ENCODE measurements at regions not wholly inside any gene's neighbourhood (a gene's known extent, or its start where the extent isn't known, plus 50 kb on each side); places are given as distances from the start of the nearest gene placed in this dataset.

- TF ChIP-seq CTCF (IDR thresholded peaks at IDR 0.05) = no peak
- ATAC-seq (ENCODE audit: poor library complexity) (no peak), DNase-seq (no peak)
- CTCF ChIA-PET = no interaction called here
- no peaks in the 10 kb centered on the region for H3K27me3 Mint-ChIP-seq
- Histone ChIP-seq H3K27ac (ENCODE audit: low read depth in 1 of 2, low read length in 2 of 2) (no peak overlapping the region), H3K36me3 (ENCODE audit: insufficient read depth, low read length) (no peaks in the 10 kb centered on the region), H3K4me1 (ENCODE audit: insufficient read depth, low read length) (no peaks in the 10 kb centered on the region), H3K4me3 (ENCODE audit: low read length) (no peak overlapping the region), H3K27me3 (ENCODE audit: control insufficient read depth in 1 of 2, insufficient read depth in 2 of 2, low read length in 2 of 2) (no peaks in the 10 kb centered on the region), H3K9me3 (ENCODE audit: control insufficient read depth in 1 of 2, insufficient read depth in 1 of 2, low read length in 2 of 2) (no peaks in the 10 kb centered on the region)
- no peak overlapping the region for H3K4me3 Mint-ChIP-seq
- no peaks in the 10 kb centered on the region for H3K36me3 Mint-ChIP-seq (ENCODE audit: low read depth)
- no peaks in the 10 kb centered on the region for H3K9me3 Mint-ChIP-seq
- no peaks in the 10 kb centered on the region for H3K4me1 Mint-ChIP-seq (ENCODE audit: low read depth)
- no peak overlapping the region for H3K27ac Mint-ChIP-seq
- POLR2A ChIA-PET = no interaction called here
- intact Hi-C loops (cut with DNase I, micrococcal nuclease) = no loop called here
These were observed 318.3 kb downstream of the NDFIP2 start for GRCh38 chr13:79799059-79799867.

- Histone ChIP-seq H3K27me3 (ENCODE audit: control insufficient read depth in 1 of 2, insufficient read depth in 2 of 2, low read length in 2 of 2) (no peaks in the 10 kb centered on the region), H3K4me1 (ENCODE audit: insufficient read depth, low read length) (no peaks in the 10 kb centered on the region), H3K27ac (ENCODE audit: low read depth in 1 of 2, low read length in 2 of 2) (no peak overlapping the region), H3K9me3 (ENCODE audit: control insufficient read depth in 1 of 2, insufficient read depth in 1 of 2, low read length in 2 of 2) (peaks cover 0 to 7% of the 10 kb centered on the region in 2 experiments), H3K36me3 (ENCODE audit: insufficient read depth, low read length) (no peaks in the 10 kb centered on the region), H3K4me3 (ENCODE audit: low read length) (no peak overlapping the region)
- no peak for TF ChIP-seq CTCF (IDR thresholded peaks at IDR 0.05)
- DNase-seq = no peak
- no peak for ATAC-seq (ENCODE audit: poor library complexity)
- intact Hi-C loops (cut with DNase I, micrococcal nuclease) = no loop called here
- no peaks in the 10 kb centered on the region for H3K27me3 Mint-ChIP-seq
- no peak overlapping the region for H3K4me3 Mint-ChIP-seq
- CTCF ChIA-PET = no interaction called here
- POLR2A ChIA-PET = no interaction called here
- H3K4me1 Mint-ChIP-seq (ENCODE audit: low read depth) = no peaks in the 10 kb centered on the region
- no peaks in the 10 kb centered on the region for H3K36me3 Mint-ChIP-seq (ENCODE audit: low read depth)
- H3K27ac Mint-ChIP-seq = no peak overlapping the region
- no peaks in the 10 kb centered on the region for H3K9me3 Mint-ChIP-seq
These were observed 315.2 kb downstream of the NDFIP2 start for GRCh38 chr13:79796136-79796535.

GRCh38 chr13:79794931-79795330 lies 314.0 kb downstream of the NDFIP2 start:
- peaks cover 0 to 16% of the 10 kb centered on the region in 2 experiments for H3K9me3 ChIP-seq (ENCODE audit: control insufficient read depth in 1 of 2, insufficient read depth in 1 of 2, low read length in 2 of 2)
- H3K36me3 Mint-ChIP-seq (ENCODE audit: low read depth) = no peaks in the 10 kb centered on the region
- H3K4me1 ChIP-seq (ENCODE audit: insufficient read depth, low read length) = no peaks in the 10 kb centered on the region
- no peaks in the 10 kb centered on the region for H3K9me3 Mint-ChIP-seq
- TF ChIP-seq CTCF (IDR thresholded peaks at IDR 0.05) = no peak
- no peaks in the 10 kb centered on the region for H3K27me3 ChIP-seq (ENCODE audit: control insufficient read depth in 1 of 2, insufficient read depth in 2 of 2, low read length in 2 of 2)
- CTCF ChIA-PET = no interaction called here
- H3K4me3 ChIP-seq (ENCODE audit: low read length) = no peak overlapping the region
- H3K4me1 Mint-ChIP-seq (ENCODE audit: low read depth) = no peaks in the 10 kb centered on the region
- no peaks in the 10 kb centered on the region for H3K36me3 ChIP-seq (ENCODE audit: insufficient read depth, low read length)
- no peaks in the 10 kb centered on the region for H3K27me3 Mint-ChIP-seq
- DNase-seq = no peak
- POLR2A ChIA-PET = no interaction called here
- no peak for ATAC-seq (ENCODE audit: poor library complexity)
- H3K27ac ChIP-seq (ENCODE audit: low read depth in 1 of 2, low read length in 2 of 2) = no peak overlapping the region
- no peak overlapping the region for H3K4me3 Mint-ChIP-seq
- intact Hi-C loops (cut with DNase I, micrococcal nuclease) = no loop called here
- H3K27ac Mint-ChIP-seq = no peak overlapping the region

All from CD4-positive, alpha-beta T cell (primary cell).